Lower leg skin (tissue), 3 donors: ENCODE measurements at regions not wholly inside any gene's neighbourhood (a gene's known extent, or its start where the extent isn't known, plus 50 kb on each side); places are given as distances from the start of the nearest gene placed in this dataset.

Experiments used
- POLR2A ChIP-seq, 2 donors: fragments of 450-650 bp; IDR thresholded peaks; one replicate each; pipeline ENCODE4 v1.6.1; 2016 to 2017; ENCODE audit warnings: antibody characterized with exemption in 2 of 2, mild to moderate bottlenecking in 1 of 2, moderate library complexity in 1 of 2
- TF ChIP-seq, protein P1 (sequence below), 3 donors: fragments of 450-650 bp; IDR thresholded peaks; one replicate each; pipeline ENCODE4 v1.5.1; 2016; ENCODE audit warnings: antibody characterized with exemption in 3 of 3, mild to moderate bottlenecking in 3 of 3, moderate library complexity in 2 of 3

DNA sequence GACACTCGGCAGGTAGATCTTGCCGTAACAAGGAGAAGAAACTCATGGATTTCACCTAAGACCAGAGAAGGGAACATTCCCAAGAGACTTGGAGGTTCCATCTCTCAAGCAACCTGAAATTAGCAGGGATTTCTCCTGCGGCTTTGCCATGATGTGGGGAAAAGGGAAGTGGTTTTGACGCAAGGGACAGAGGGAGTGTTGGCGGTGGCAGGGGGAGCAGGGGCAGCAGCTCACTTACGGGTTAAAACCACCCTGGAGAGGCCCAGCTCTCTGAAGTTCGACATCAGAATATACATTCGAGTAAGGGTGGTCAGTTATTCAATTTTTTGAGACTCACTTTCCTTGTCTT, 76.1 kb upstream of the POMP start:
- TF ChIP-seq, protein P1, sequence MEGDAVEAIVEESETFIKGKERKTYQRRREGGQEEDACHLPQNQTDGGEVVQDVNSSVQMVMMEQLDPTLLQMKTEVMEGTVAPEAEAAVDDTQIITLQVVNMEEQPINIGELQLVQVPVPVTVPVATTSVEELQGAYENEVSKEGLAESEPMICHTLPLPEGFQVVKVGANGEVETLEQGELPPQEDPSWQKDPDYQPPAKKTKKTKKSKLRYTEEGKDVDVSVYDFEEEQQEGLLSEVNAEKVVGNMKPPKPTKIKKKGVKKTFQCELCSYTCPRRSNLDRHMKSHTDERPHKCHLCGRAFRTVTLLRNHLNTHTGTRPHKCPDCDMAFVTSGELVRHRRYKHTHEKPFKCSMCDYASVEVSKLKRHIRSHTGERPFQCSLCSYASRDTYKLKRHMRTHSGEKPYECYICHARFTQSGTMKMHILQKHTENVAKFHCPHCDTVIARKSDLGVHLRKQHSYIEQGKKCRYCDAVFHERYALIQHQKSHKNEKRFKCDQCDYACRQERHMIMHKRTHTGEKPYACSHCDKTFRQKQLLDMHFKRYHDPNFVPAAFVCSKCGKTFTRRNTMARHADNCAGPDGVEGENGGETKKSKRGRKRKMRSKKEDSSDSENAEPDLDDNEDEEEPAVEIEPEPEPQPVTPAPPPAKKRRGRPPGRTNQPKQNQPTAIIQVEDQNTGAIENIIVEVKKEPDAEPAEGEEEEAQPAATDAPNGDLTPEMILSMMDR (IDR thresholded peaks at IDR 0.05): no peak
- no peak for TF ChIP-seq POLR2A (IDR thresholded peaks at IDR 0.05)
